ENCODE measurements at regions not wholly inside any gene's neighbourhood (a gene's known extent, or its start where the extent isn't known, plus 50 kb on each side); places are given as distances from the start of the nearest gene placed in this dataset.

DNA sequence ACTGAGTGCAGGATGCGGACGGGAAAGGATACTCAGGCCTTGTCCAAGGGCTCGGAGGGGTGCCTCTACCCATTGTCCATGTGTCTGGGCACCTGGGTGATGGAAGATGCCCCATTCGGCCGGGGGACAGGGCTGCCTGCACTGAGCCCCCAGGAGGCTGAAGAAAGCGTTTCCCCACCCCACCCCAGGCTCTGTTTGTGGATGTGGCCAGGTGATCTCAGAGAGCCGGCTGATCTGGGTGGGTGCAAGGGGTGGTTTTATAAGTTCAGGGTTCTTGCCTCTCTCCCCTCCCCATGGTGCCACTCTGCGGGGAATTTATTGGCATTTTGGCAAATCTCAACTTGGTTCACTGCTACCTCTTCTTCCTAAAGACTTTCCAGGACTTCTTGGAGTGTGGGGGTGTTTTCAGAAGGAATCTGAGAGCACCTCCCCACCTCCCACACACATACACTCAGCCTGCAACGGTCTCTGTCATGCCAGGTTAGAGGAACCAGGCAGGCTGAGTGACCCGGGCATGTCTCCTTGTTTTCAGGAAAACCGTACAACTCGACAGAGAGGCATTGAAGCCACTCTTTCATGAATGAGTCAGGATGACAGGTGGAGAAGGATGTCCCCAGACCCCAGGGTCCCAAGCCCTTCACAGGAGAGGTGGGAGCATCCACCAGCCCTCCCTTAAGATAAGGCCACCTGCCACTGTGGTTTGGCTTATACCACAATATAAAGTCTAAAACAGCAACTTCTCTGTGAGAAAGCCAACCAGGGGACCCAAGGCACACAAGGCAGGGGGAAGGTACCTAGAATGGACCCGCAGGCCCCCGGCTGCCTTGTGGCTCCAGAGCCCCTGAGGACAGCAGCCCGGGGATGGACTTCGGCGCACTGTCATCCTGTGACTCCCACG, 174.9 kb downstream of the ETS2 start:
- no peak for DNase-seq

DNA sequence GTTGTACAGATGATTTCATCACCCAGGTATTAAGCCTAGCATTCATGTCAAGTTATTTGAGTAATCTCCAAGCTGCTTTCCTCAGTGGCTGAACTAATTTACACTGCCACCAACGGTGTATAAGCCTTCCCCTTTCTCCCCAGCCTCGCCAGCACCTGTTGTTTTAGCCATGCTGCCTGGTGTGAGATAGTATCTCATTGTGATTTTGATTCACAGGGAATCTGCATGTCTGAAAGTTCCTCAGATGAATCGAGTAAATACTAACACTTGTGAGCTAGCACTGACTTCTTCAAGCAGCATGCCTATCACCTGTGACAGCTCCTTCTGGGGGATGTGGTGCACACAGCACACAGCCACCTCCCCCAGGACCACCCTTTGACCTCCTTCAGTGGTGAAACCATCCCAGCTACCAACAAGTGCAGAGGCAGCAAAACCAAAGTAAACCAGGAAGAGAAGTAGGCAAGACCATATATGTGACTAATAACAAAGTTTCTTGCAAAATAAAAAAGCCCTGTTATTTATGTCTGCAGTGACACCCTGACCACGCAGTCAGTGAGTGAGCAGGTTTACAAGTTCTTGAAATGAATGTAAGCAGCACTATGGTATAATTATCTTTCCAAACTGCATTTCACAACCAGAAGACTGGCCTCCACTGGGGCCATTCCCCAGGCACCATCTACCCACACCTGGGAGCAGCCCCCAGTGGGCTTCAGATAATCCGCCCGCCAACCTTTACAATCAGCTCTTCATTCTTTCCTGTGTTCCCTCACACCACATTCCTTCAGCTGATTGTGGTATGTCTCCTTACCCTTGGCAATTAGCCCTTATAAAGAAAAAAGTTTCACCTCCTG, 173.8 kb downstream of the ETS2 start:
- peak in 1 of 2 donors; percentile 17 for DNase-seq

DNA sequence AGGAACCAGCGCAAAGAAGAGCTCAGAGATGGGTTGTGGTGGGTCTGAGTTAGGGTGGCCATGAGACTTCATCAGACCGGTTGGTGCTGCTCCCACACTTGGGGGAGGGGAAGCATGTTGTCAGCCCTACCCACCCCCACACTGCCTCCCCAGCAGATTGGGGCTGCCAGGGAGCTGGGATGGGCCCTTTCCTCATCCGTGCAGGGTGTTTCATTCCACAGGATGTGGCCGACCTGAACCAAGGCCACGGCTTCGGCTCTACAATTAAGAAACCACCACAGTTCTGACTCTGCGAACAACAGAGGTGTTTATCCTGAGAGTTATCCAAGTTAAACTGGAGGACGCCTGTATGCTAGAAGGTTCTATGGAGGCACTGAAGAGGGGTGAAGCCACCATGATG, 171.2 kb downstream of the ETS2 start:
- DNase-seq: no peak

- DNase-seq: no peak
Measured at GRCh38 chr21:38973552-38973951, 167.8 kb downstream of the ETS2 start.

- no peak for DNase-seq
Measured at GRCh38 chr21:38972078-38972477, 166.3 kb downstream of the ETS2 start.

DNA sequence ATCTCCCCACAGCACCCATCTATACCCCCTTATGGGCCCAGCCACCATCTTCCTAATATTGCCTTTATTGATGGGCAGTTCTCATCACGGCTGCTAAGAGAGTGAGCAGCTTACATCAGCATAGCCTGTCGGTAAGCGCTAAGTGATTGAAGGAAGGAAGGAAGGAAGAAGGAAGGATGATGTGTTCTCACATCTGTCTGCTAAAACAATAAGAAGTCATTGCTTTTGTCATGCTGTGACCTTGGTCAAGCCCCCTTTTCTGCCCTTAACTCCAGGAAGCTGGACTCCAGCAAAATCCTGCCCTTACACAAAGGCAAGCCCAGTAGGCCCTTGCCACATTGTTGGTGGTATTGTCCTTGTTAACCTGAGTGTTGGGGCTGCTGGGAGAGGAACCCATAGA, 165.0 kb downstream of the ETS2 start:
- DNase-seq: no peak

- DNase-seq: no peak
Measured at GRCh38 chr21:38968887-38969543, 163.3 kb downstream of the ETS2 start.

GRCh38 chr21:38965910-38966504, 160.3 kb downstream of the ETS2 start:
- no peak for DNase-seq

GRCh38 chr21:38965241-38965640, 159.5 kb downstream of the ETS2 start:
- DNase-seq: no peak

GRCh38 chr21:38963006-38963405, 157.3 kb downstream of the ETS2 start:
- DNase-seq: no peak

DNA sequence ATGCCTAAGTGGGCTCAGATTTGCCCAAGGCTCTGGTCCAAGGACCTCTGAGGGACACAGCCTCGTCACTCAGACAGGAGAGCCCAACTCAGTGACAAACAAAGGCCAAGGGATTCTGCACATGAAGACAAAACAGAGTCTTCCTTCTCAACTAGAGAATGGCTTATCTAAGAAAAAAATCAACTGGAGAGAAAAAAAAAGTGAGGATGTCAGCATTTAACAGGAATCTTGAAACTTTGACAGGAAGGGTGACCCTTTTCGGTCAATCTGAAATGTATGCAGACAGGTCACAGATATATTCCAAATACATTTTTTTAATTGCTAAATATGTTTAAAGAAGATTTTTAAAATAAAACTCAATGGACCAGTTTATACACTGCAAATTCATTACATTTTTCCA, 154.5 kb downstream of the ETS2 start:
- no peak for DNase-seq

DNA sequence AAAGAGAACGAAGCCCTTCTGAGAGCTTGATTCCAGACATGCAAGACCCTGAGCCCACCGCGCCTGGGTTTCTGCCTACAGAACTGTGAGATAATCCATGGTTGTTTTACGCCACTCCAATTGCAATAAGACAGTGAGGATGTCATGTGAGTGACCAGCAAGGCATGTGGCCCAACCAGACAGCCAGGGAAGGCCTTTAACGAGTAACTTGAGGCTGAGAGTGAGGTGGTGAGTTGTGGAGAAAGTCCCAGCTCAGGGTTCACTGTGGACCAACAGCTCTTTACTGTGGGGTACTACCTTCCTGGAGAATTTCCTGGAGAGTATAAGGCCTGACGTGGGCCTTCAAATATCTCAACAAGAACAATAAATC, 153.9 kb downstream of the ETS2 start:
- no peak for DNase-seq

GRCh38 chr21:38958940-38959691, 153.4 kb downstream of the ETS2 start:
- no peak for DNase-seq

GRCh38 chr21:38958323-38958705, 152.6 kb downstream of the ETS2 start:
- no peak for DNase-seq

DNA sequence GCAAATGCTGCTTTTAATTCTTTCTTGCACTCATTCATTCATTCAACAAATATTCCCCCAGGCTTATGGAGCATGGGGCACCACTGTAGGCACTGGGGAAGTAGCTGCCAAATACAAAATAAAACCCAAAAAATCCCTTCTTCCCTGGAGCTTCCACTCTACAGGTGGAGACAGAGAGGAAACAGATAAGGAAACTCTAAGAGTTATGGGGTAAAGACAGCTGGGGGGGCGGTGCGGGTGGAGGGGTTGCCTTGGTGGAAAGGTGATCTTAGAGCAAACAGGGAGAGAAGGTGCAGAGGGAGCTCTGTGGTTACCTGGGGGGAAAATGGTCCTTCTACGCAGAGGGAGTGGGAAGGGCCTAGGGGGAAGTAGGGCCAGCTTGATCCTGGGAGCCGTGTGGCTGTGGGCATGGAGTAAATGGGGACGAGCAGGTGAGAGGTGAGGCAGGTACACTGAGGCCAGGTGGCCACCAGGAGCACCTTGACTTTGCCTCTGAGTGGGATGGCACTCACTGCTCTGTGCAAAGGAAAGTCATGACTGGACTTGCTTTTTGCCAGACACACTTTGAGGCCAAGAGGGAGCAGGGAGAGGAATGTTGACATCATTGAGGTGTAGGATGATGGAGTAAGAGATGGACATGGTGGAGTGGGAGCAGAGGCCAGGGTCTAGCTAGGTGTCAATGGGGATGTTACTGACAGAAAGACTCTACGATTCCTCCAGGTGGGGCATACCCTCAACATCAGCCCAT, 152.0 kb downstream of the ETS2 start:
- DNase-seq: no peak

GRCh38 chr21:38956856-38957571, 151.3 kb downstream of the ETS2 start:
- no peak for DNase-seq

DNA sequence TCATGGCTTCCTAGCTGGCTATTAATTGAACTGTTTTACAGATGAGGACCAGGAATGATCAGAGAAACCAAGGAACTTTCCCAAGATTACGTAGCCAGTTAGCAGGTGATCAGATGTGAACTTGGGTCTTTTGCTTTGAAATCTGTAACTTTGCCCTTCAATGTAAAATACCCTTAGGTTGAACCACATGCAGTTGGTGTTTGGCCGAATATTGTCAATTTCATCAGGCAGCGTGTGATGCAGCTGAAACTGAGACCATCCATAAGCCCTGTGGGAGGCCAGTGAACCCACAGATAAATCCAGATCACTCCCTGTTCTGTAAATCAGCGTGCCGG, 150.8 kb downstream of the ETS2 start:
- DNase-seq: no peak

DNA sequence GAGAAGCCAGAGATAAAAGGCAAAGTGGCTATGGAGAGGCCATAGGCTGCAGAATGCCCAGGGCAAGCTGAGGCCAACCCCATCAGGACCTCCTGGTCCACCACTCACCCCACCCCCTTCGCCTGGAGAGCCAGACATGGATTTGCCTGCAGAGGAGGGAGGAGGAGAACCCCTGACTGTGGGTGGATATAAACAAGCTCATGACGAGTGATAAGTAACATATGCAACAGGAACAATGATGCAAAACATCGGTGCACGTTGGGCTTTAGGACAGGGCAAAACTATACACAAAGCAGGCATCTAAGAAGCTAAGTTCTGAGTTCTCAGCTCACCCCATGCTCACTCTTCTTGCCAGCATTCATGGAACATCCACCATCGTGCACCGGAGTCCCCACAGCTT, 150.3 kb downstream of the ETS2 start:
- no peak for DNase-seq

GRCh38 chr21:38955495-38955894, 149.8 kb downstream of the ETS2 start:
- DNase-seq: no peak

GRCh38 chr21:38954588-38955004, 148.9 kb downstream of the ETS2 start:
- no peak for DNase-seq

DNA sequence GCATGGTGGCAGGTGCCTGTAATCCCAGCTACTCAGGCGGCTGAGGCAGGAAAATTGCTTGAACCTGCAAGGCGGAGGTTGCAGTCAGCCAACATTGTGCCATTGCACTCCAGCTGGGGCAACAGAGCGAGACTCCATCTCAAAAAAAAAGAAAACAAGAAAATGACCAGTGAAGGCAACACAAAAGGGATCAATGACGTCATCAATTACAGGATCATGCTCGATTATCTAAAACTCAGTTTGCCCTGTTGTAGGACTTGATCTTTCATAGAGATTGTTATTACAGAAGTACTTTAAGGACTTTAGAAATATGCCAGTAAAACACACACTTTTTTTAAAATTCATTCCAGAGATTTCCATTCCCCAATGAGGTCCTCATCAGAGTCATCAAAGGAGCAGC, 147.8 kb downstream of the ETS2 start:
- no peak for DNase-seq
